ENCODE measurements at regions not wholly inside any gene's neighbourhood (a gene's known extent, or its start where the extent isn't known, plus 50 kb on each side); places are given as distances from the start of the nearest gene placed in this dataset.
A peak's percentile ranks its signal among the peaks of the same experiment; 100 is the strongest.
"Not testable (repeated sequence)": the region's sequence is repeated elsewhere in the genome, so short reads cannot be mapped to it uniquely, and the experiment has no call there.

DNA sequence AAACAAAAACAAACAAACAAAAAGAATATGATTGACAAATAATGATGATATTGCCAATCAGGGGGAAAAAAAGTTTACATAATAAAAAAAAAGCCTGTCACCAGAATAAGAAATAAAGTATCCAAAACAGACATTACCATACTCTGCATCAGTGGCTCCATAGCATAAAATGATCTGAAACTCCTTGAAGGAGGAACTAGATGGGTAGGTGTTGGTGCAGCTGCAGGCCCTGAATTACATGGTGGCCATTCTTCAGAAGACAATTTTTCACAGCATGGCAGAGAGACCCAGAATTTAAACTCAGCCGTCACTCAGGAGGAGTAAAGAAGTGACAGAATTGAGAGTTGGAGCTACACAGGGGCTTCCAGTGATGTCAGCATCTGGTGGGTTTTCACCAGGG, 60.2 kb downstream of the GLUL start:
- TF ChIP-seq, protein P1, sequence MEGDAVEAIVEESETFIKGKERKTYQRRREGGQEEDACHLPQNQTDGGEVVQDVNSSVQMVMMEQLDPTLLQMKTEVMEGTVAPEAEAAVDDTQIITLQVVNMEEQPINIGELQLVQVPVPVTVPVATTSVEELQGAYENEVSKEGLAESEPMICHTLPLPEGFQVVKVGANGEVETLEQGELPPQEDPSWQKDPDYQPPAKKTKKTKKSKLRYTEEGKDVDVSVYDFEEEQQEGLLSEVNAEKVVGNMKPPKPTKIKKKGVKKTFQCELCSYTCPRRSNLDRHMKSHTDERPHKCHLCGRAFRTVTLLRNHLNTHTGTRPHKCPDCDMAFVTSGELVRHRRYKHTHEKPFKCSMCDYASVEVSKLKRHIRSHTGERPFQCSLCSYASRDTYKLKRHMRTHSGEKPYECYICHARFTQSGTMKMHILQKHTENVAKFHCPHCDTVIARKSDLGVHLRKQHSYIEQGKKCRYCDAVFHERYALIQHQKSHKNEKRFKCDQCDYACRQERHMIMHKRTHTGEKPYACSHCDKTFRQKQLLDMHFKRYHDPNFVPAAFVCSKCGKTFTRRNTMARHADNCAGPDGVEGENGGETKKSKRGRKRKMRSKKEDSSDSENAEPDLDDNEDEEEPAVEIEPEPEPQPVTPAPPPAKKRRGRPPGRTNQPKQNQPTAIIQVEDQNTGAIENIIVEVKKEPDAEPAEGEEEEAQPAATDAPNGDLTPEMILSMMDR (conservative IDR thresholded peaks at IDR 0.05; ENCODE audit: low read length), result no peak
- DNase-seq (ENCODE audit: low read depth), result no peak
- H3K4me3 ChIP-seq (ENCODE audit: low read length), result no peak overlapping the region

DNA sequence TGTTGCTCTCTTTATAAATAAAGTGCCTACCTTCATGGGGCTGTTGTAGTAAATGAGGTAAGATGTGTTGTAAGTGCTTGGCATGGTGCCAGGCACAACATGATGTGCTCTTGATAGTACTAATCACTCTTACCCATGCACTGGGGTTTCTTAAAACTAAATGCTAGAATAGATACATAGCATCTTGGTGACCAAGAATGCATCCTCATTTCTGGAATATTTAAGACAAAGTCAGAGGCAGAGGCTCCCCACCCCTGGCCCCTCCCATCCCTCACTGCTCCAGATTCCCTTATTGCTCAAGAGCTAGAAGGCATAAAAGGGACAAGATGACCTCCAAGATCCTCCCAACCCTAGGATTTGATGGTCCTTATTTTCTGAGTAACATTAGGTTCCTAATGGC, 61.3 kb downstream of the GLUL start:
- TF ChIP-seq, protein P1 (conservative IDR thresholded peaks at IDR 0.05; ENCODE audit: low read length), result no peak
- DNase-seq (ENCODE audit: low read depth), result peak; percentile 39
- H3K4me3 ChIP-seq (ENCODE audit: low read length), result no peak overlapping the region

DNA sequence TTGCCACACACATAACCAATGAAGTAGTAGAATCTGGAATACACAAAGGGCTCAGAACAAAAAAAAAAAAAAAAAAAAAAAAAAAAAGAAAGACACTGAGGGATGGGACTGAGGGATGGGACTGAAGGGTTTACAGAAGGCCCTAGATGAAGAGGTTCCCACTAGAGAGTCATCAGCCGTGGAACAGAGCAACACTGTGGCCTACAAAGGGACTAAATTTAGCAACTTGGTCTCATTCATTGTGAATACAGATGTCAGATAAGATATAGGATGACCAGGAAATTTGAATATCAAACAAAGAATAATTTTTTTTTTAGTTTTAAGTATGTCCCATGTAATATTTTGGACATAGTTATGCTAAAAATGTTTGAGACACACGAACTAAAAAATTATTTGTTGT, 62.1 kb downstream of the GLUL start:
- no peak for DNase-seq (ENCODE audit: low read depth)
- H3K4me3 ChIP-seq (ENCODE audit: low read length), result no peak overlapping the region
- TF ChIP-seq, protein P1 (conservative IDR thresholded peaks at IDR 0.05; ENCODE audit: low read length), result no peak

DNA sequence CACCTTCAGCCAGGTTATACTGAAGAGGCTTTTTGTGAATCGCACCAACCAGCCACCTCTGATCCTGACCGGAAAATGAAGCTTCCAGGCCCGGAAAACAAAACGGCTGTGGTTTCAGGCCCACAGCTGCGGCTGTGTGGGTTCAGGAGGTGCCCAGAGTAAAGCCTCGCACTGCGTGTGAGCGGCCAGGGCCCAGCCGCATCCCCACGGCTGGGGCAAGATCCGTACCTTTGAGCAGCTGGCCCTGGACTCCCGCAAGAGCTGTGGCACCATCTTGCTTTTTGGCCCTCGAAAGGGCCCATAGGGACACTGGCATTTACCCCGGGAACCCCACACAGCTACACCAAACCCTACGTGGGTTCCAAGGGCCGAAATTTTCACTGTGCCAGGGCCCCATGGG, 63.0 kb downstream of the GLUL start:
- H3K4me3 ChIP-seq (ENCODE audit: low read length), result no peak overlapping the region
- TF ChIP-seq, protein P1 (conservative IDR thresholded peaks at IDR 0.05; ENCODE audit: low read length), result no peak
- no peak for DNase-seq (ENCODE audit: low read depth)

DNA sequence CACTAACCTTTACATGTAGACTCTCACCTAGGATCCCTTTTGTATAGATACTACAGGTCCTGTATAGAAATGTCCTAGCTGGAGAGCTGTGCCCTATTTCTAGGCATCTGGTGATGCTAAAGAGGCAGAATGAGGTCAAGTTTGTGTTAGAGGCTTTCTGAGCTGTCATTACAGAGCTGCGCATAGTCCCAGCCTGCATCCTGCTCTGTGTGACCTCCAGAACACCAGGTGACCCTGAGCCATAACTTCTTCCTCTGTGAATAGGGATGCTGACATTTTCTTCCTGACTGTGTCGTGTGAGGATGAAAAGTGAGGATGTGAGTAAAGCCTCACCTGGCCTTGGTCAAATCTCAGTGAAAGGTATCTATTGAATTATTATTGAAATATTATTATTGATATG, 66.3 kb downstream of the GLUL start:
- no peak for DNase-seq (ENCODE audit: low read depth)
- no peak overlapping the region for H3K4me3 ChIP-seq (ENCODE audit: low read length)
- TF ChIP-seq, protein P1 (conservative IDR thresholded peaks at IDR 0.05; ENCODE audit: low read length), result no peak

DNA sequence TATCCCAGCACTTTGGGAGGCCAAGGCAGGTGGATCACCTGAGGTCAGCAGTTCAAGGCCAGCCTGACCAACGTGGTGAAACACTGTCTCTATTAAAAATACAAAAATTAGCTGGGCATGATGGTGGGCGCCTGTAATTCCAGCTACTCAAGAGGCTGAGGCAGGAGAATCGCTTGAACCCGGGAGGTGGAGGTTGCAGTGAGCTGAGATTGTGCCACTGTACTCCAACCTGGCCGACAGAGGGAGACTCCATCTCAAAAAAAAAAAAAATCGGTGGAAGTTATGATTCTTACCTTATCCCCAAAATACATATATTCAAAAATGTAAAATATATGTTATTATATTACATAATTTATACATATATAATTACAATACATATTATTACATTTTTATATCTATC, 70.1 kb downstream of the GLUL start:
- not testable (repeated sequence) for H3K4me3 ChIP-seq (ENCODE audit: low read length); DNase-seq (ENCODE audit: low read depth)

DNA sequence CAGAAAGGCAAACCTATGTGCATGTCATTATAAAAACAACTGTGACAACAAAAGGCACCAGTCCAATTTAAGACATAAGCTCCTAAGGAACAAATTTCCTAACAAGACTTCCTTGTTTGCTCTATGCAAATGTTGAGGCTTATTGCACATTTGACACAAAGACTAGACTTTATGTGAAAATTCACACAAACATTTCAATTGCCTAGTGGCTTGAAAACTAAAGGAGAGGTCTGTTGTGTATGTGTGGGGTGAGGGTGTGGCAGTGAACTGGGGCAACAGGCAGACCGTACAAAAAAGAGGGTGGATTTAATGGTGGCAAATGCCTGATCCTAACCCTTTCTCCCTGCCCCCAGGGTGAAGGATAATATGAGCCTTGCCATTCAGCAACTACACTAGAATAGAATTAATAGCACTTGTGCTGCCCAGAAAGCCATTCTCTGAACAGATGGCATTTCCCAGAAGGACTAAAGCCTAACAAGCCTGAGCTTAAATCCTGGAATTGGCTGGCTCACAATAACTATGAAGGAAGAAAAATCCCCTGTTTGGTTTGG, 73.9 kb downstream of the GLUL start:
- H3K4me3 ChIP-seq (ENCODE audit: low read length), result no peak overlapping the region
- TF ChIP-seq, protein P1 (conservative IDR thresholded peaks at IDR 0.05; ENCODE audit: low read length), result no peak
- no peak for DNase-seq (ENCODE audit: low read depth)

DNA sequence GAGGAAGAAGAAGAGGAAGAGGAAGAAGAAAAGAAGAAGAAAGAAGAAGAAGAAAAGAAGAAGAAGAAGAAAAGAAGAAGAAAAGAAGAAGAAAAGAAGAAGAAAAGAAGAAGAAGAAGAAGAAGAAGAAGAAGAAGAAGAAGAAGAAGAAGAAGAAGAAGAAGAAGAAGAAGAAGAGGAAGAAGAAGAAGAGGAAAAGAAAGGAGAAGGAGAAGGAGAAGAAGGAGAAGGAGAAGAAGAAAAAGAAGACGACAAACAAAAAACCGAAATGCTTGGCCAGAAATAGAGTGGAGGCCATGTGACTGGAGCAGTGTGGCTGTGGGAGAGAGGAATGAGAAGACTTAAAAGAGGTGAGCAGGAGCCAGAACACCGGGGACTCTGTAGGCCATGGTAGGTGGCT, 75.1 kb downstream of the GLUL start:
- H3K4me3 ChIP-seq (ENCODE audit: low read length); DNase-seq (ENCODE audit: low read depth): not testable (repeated sequence)

All from AG10803 (cell line).